CD4-positive, alpha-beta T cell treated with Interleukin-1 beta for 1 hour (primary cell): ENCODE measurements at regions not wholly inside any gene's neighbourhood (a gene's known extent, or its start where the extent isn't known, plus 50 kb on each side); places are given as distances from the start of the nearest gene placed in this dataset.

Source experiments
- DNase-seq, 2 donors: peaks; one replicate each; pipeline ENCODE4 v3.0.0-alpha.2; 2020 to 2022

DNA sequence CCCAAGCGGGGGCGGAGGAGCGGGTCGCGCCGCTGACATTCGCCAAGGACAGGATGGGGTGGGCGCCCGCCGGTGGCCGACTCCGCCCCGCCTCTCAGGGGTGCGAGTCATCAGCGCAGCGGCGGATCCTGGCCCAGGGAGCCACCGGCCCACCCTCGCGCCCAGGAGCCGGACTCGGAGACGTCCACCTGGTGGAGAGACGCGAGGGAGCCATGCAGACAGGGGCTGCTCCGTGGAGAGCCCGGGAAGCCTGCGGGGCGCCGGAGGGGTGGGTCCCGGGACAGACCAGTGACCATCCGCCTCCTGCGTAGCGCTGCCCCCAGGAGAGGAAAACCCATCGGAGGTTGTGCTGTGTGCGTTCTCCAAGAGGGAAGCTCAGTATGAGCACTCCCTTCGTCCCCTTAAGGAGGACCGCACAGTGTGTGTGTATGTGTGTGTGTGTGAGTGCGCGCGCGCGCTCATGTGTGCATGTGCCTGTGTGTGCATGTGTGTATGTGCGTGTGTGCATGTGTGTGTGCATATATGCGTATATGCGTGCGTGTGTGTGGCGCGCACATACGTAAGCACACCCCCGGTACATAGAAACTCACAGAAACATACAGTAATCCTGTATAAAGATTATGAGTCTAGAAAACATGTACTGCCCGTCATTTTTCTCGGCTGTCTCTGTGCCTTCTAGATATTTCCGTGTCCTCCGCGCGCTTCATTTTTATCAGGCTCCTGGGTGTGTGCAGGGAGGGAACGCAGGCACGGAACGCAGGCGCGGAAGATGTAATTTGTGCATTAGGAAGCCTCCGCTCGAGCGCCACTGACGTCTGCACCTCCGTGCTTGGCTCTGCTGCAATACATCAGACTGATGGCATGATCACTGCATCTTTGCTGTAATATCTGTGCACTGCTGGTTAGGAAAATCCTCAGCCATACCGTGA, 158.9 kb downstream of the TBXT start:
- DNase-seq = no peak

DNA sequence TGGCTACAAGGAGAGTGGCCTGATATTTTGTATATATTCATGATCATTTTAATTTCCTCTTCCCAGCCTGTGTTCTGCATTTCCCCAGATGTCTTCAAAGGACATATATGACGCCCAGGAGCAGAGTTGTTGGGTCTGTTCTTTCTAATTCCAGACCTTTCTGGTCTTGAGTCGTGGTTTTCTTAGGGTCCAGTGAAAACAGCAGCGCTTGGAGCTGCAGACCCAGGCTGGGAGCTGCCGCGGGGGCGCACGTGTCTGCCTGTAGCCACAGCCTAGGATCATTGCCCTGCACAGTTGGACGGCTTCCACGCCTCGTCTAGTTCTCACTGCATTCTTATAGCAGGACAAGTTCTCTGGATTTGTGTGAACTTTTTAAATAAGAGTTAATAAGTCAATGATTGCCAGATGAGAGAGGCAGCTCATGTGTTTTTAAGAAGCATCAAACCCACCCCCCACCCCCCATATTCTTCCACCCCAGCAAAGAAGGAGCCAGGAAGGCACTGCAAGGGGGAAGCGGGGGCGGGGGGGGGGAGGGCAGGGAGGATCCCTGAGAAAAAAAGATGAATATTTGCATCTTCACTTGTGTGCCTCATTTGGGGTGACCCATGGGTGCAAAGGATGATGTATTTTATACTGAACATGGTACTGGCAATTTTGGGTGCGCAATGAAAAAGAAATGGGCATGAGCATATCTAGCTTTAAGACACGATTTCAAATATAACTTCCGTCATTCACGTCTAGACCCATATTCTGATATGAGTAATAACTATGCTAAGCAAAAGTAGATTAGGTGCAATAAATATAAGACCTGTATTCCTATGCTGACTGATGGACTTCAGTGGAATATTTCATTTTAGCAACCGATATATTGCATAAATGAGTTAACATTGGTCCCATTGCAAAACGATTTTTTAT, 160.0 kb downstream of the TBXT start:
- DNase-seq = no peak

DNA sequence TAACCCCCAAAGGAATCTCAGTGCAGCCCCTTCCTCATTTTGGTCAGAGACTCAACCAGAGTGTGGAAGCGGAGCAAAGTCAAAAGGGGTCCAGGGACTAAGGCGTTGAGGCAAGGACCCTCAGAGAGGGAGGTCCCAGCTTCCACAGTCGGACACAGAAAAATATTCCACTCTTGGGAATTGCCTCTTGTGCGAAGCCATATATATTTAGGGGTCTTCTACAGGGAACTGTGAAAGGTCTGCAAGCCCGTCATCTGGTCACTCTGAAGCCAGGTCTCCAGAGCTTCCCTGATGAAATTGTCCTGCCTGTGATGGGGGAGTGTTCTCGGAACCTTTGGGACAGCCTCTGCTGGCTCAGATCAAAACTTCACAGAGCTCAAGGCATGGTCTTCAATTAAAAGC, 160.8 kb downstream of the TBXT start:
- DNase-seq = no peak

DNA sequence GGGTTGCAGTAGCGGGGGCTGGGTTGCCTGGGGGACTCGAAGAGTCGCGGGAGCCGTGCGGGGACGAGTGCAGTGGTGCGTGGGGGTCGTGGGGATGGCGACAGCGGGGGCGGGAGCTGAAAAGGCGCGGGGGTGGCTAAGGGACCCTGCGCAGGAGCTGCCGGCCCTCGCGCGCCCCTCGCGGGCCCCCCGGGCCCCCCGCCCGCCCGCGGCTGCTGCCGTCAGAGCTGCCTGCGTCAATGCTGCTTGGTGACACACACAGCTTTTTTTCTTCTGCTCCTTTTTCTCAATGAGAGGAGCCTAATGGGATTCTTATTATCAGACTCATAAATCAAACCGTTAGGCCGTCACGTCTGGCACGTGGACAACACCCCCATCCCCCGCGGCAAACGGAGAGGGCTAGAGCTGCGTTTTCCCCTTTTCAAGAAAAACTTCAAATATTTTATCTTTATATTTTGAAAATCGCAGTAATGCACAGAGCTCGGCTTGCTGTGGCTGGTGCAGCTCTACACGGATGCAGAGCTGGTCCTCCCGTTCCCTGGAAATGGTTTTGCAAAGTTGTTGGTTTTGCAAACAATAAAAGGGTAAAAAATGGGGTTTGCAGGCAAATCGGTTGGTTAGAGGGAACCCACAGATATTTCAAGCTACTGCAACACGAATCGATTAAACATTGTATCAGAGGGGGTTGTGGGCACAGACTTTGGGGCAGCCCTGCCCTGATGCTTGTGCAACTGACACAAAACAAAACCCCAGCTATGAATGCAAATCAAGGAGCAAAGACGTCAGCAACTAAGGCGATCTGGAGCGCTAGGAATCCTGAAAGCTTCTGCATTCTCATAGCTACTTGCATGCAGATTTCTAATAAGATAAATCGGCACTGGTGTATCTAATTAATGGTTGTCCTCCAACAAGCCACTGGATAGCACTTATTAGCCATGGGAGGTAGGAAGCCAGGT, 161.4 kb downstream of the TBXT start:
- DNase-seq = no peak

DNA sequence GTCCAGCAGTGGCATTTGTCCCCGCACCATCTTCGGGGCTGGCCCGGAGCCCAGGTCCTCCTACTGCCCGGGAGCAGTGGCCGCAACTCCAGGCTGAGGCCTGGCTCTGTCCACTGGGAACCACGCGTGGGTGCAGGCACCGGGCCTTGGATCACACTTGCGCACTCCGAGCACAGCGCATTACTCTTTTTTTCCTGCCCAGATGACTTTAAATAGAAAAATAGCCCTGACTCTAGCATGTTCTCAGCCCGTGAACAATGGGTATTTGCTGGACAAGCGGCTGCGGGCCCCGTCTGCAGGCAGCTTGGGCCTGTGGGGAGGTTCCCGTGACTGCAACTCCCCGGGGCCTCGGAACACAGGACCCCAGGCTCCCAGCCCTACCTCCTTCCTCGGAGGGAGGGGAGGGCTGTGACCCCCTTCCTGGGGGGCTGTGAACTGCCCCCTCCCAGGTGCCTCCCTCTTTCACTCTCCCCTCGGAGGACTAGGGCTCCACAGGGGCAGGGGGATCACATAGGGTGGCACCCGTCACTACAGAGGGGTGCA, 162.2 kb downstream of the TBXT start:
- DNase-seq = no peak

DNA sequence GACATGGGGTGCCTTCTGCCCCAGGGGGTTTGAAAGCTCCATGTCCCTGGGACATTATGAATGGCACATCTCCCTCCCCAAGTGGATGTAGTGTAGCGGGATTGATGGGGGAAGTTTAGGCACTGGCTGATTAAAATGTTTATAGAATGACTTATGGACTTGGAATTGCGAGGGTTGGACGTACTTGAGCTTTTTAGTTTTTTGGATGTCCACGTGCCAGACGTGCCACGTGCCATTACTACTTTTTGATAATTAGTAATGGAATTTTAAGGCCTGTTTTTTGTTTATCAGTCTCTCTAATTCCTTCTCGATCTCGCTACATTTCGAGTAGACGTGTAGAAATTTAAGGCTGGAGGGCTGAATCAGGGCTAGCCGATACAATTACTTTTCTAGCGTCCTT, 162.8 kb downstream of the TBXT start:
- no peak for DNase-seq

DNA sequence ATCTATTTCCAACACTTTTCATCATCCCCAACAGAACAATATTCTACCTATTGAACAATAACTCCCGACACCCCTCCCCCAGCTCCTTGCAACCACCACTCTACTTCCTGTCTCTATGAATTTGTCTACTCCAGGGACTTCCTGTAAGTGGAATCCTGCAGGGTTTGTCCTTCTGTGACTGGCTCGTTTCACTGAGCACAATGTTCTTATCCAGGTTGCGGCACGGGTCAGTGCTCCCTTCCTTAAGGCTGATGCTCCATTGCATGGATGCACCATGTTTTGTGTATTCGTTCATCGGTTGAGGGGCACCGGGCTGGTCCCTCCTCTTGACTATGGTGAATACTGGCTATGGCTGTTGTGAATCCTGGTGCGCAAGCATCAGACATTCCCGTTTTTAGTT, 163.2 kb downstream of the TBXT start:
- DNase-seq = no peak

DNA sequence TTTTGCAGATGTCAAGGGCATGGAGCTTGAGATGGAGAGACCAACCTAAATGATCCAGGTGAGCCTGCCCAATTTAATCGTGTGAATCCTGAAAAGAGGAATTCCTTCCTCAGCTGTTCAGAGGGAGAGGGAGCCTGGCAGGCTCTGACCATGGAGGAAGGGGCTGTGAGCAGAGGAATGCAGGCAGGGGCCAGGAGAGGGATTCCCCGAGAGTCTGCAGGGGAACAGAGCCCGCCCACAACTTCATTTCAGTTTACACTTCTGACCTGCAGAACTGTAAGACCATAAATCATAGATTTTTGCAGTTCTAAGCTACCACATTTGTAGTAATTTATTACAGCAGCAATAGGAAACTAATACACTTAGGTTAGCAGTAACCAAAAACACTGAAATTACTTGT, 164.1 kb downstream of the TBXT start:
- no peak for DNase-seq

DNA sequence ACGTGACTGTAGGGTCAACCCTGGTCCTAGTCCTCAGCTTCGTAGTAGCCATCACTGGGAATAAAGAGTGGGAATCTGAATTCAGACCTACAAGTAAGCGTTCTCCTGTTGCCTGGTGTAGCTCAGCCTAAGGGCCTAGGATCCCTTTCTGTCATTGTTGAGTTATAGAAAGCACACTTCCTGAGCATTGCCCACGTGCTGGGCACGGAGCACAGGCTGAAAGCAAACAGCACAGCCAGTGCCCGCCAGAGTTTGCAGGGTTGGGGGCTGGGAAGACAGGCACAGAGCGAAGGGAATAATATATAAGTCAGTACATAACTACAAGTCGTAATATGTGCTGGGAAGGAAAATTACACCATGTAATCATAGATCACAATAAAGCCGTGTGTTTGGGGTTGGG, 166.3 kb downstream of the TBXT start:
- DNase-seq = no peak

DNA sequence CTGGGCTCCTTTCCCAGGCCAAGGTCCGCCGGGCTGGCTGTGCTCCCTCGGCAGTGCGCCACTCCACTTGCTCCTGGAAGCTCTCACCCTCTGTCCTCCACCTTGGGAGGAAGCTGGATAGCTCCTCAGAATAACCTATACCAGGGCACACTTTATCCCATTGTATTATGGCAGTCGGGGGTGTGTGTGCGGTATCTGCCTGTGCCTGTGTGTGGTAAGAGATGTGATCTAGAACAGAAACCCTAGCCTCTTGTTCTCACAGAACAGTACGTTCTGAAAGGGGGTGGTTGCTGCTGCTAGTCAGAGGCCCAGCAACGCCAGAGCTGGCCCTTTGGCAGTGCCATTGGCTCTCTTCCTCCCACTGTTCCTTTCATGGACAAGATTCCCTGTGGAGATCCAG, 168.4 kb downstream of the TBXT start:
- no peak for DNase-seq

DNA sequence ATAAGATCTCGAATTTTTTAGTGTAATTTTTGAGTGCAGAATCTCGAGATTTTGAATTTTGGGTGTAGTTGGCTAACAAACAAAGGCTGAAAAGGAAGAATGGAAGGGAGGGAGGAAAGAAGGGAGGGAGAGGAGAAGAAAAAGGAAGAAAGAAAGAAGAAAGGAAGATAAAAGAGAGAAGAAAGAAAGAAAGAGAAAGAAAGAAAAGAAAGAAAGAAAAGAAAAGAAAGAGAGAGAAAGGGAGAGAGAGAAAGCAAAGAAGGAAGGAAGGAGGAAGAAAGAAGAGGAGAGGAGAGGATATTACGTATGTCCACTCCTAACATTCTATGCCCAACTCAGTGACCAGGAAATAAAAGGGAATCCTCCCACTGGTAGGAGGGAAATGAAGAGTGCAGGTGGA, 169.6 kb downstream of the TBXT start:
- DNase-seq = no peak

DNA sequence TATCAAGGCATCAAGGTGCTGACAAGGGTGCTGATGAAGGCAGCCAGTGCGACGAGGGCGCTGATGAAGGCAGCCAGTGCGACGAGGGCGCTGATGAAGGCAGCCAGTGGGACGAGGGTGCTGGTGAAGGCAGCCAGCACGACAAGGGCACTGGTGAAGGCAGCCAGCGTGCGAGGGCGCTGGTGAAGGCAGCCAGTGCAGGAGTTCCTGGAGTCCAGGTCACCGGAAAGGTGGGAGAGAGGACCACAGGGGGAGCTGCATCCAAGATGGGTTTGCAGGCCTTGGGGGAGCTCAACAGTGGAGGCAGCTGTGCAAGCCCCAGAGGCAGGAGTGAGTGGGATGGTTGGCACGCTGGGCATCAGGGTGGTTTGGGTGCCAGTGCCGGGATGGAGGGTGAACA, 176.3 kb downstream of the TBXT start:
- no peak for DNase-seq

DNA sequence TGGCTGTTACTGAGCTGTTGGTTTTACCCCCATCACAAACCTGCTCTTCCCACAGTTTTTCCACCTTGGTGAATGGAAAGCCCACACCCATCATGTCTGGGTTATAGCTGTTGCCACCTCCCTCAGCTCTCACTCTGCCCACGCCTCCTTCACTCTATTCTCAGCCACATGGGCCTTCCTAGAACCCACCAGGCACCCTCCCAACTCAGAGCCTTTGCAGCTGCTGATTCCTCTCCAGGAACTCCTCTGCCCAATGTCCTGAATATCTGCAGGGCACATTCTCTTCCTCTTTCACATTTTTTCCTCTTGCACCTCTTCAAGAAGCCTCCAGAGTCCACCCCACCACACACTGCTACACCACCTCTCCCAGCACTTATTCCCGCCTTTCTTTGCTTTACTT, 177.4 kb downstream of the TBXT start:
- no peak for DNase-seq

DNA sequence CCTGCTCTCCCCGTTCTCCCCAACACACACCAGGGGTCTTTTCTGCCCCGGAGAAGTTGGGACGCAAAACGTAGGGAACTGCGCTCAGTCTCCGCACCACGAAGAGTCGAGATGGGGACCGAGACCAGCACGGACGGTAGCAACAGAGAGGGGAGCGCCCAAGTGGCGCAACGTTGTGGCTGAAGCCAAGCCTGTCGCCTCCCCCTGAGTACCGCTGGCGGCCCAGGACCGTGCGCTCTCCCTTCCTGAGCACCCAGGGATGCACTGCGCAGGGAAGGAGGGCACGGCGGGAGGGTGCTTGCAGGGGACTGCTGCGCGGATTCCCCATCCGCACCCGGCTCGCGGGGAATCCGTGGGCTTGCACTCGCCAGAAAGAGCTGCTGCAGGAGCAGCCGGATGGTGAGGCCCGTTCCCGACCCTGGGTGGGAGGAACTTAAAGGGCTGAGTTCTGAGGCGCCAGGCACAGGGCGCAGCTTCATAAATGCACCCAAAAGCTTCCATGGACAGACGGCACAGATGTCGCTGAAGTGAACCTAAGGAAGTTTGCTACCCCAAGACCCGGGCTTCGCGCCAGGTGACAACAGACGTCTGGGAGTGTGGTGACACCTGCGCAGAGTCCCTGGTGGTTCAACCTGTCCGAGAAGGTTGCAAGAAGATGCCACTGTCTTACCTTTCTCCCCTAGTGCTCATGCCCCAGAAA, 178.7 kb downstream of the TBXT start:
- no peak for DNase-seq

DNA sequence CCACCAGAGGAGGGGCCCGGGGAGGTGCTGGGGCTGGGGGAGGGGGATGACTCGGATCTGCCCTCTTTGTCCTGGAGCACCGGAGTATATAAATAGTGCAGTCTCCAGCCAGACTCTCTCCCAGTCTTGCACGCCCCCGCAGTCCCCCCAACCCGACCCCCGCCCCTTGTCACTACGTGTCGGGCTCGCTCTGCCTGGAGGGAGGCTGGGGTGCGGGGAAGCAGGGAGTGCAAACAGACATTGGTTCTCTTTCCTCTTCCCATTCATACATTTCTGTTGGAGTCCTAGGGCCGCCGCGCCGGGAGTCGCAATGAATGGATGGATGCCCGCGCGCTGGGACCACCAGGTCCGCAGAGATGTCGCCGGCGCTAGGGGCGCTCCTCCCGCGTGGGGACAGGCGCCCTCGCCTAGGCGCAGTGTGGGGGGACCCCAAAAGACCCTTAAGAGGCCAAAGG, 179.3 kb downstream of the TBXT start:
- no peak for DNase-seq

DNA sequence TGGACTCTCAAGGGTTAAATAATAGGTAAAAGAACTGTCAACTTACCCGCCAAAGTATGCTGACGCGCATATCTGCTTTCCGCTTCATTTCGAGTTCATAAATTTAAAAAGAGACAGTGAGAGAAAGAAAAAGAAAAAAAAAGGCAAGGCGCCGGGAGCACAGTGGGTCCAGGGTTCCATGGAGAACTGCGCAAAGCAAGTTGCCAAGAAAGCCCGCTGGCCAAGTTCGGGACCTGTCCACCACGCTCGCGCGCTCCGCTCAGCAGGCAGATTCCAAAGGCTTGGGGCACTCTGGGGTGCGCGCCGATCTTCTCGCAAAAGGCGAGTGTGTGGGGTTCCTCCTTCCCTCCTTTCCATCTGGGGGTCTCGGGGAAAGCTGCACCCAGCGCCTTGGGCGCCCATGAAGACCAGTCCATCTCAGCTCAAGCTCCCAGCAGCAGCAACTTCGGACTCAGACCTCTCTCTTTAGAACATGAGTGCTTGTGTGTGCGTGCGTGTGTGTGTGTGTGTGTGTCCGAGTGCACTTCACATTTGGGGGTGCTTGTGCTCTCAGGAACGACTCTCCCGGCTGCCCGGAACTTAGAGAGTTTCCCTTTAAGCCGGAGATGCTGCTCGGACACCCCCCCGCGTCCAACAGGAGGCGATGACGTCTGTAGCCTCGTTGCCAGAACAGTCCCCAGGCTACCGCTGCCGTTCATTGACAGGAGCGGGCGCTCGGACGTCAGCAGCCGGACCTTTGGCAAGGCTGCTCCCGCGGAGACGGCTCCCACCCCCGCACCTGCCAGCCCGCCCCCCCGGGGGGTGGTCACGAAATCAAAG, 180.0 kb downstream of the TBXT start:
- no peak for DNase-seq

DNA sequence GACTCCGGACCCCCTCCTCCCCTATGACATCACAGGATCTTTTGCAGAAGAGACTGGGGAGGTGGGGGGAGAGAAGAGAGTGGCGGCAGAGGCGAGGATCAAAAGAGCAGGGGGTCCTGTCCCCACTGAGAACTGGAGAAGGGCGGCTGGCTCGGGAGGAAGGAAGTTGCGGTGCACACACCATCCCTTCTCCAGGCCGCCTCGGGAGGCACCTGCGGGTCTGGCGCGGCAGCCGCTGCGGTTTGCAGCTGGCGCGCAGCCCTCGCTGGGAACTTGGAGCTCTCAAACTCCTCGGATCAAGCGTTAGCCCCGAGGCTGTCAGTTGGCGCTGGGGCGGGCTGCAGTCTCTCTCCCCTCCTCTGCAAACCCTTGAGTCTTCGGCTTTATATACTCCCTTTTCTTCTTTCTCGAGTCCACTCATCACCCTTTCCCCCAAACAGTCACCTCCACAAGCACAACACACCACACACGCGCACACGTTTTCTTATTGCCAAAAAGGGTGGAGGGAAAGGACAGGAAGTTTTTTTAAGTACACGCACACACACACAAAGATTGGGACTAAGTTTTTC, 180.7 kb downstream of the TBXT start:
- DNase-seq = no peak

DNA sequence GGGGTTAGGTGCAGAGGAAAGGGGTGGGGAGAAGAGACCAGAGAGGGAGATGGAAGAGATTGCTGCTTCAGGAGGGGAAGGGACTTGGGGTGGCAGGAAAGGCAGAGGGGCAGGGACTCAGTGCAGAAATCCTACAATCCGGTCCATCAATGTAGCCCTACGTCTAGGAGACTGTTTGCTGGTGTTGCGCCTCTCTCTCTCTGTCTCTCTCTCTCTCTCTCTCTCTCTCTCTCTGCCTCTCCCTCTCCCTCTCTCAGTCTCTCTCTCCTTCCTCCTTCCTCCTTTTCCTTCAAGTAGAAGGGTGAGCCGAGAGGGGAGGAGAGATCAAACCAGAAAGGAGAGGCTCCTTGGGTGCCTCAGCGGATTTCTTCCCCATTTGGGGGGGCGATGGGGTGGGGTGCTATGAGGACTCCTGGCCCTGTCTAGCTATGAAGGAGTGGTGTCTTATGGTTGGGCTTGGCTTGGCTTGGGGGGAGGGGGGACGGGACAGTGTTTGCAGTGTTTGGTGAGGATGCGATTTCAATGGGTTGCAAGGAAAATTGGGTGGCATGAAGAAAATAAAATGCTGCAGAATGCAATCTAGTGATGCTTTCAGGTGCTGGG, 181.2 kb downstream of the TBXT start:
- DNase-seq = no peak

DNA sequence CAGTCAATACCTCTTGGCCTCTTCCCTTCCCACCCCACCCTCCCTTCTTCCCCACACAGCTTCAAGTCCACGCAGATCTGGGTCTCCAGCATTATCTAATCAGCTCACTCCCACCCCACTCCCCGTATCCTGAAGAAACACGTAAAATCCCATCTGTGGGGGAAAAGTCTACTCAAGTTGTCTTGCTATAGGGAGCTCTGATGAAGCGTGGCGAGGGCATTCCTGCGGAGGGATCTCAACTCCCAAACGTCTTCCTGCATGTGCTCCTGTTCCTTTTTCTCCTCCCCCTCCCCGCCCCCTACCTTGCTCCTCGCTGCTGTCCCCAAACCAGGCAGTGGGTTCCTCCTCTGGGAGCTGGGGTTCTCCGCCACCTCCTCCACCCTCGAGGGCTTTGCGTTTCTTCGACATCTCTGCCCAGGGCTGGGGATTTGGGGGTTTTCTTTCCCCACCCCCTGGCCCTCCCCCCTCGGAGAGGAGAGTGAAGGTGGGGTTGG, 181.8 kb downstream of the TBXT start:
- DNase-seq = no peak

DNA sequence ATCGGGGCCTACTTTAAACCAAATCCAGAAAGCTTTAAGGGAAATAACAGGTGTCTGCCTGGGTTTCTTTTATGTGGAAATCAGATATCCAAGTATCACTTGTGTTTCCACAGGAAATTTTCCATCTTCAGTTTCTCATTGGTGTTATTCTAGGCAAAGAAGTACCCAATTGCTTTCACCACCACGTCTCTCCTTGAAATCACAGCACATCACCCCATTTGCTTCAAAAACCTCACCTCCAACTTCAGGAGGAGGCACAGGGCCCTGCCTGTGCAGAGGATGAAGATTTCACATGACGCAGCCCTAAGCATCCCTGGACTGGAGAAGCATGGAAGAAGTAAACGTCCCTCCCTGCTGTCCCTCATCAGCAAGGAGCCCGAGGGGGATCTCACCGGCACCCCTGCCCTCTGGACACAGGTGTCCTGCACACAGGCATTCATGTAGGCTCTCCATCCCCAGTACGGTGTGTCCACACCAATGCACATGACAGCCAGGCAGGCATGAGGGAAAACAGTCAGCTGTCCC, 182.3 kb downstream of the TBXT start:
- no peak for DNase-seq
